ENCODE measurements at regions not wholly inside any gene's neighbourhood (a gene's known extent, or its start where the extent isn't known, plus 50 kb on each side); places are given as distances from the start of the nearest gene placed in this dataset.

- no peak for DNase-seq (ENCODE audit: low read depth in 2 of 2)
Observed at GRCh38 chrX:39852491-39852890, 245.3 kb downstream of the BCOR start.

GRCh38 chrX:39853417-39854030 is 244.2 kb downstream of the BCOR start:
- no peak for DNase-seq (ENCODE audit: low read depth in 2 of 2)

- peak; percentile 56 to 65 for DNase-seq (ENCODE audit: low read depth in 2 of 2)
Observed at GRCh38 chrX:39854772-39855747, 242.7 kb downstream of the BCOR start.

DNA sequence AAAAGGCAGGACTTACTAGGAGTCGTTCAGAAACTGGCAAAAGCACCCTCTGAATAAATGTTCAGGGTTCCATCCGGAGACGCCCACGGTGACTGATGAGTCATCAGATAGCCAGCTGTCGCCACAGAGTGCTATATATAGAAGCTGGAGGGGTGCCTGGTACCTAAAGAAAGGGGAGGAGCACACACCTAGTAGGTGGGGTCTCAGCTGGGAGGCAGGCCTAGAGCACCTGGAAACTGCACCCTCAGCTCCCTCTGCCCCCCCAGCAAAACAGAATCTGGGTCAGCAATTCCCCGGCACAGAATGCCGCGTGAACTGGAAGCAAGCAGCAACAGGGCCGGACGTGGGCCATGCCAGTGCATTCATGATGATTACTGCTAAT is 242.0 kb downstream of the BCOR start:
- DNase-seq (ENCODE audit: low read depth in 2 of 2) = peak; percentile 59 to 71

DNA sequence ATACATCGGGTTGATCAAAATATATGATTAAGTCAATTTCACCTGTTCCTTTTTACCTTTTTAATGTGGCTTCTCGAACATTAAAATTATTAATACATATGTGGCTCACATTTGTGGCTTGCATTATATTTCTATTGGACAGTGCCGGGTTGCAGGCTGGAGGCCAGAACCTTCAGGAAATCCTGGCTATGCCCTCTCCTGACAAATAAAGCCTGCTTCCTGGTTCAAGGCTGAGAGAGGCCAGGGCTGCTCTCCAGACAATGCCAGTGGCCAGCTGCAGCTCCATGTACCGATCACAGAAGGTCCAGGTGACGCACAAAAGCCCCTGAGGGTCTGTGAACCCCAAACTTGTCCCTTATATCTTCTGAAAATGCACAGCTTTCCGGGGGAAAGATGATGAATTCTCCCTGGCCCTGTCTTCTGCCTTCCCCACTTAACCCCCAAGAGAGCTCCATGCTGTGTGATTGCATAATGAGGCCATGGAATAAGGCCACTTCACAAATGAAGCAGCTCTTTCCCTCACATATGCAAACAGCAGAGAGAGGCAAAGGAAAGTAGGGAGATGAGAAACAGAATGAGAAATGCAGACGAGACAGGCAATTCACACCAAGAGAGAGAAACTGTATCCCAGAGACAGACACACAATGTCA is 241.2 kb downstream of the BCOR start:
- DNase-seq (ENCODE audit: low read depth in 2 of 2) = no peak

GRCh38 chrX:39857780-39858179 is 240.0 kb downstream of the BCOR start:
- no peak for DNase-seq (ENCODE audit: low read depth in 2 of 2)

- DNase-seq (ENCODE audit: low read depth in 2 of 2) = peak; percentile 72 to 76
Observed at GRCh38 chrX:39859991-39860861, 237.5 kb downstream of the BCOR start.

DNA sequence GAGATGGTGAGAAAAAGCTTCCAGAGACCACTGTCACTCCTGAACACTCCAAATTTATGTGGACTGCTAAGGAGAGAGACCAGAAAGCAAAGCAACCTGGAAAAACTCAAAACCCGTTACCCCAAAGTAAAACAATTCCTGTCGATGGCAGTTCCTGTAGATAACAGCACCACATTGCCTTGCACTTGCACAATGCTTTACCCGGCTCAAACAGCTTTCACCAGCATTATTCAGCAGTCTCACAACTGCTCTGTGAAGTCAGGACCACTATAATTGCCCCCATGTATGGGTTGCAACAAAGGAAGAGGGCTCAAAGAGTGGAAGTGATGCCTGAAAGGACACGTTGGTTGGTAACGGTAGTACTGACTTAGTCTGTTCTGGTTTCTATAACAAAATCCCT is 234.8 kb downstream of the BCOR start:
- DNase-seq (ENCODE audit: low read depth in 2 of 2) = no peak

DNA sequence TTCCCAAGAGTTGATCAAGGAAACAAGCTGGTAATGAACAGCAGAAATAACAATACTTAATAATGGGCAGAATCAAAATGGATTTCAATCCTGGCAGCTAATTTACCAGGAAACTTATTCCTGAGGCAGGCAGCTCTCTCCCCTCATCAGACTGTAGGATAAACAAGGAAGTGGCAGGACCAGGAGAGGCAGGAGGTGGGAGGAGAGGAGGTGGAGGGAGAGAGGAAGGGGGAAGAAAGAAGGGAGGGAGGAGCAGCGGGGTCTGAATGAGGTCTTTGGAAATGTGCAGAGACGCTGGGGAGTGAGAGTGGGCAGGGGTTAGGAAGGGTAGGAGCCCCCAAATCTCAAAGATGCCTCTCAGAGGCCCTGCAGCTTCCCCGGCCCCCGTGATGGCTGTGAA is 231.5 kb downstream of the BCOR start:
- DNase-seq (ENCODE audit: low read depth in 2 of 2) = no peak

DNA sequence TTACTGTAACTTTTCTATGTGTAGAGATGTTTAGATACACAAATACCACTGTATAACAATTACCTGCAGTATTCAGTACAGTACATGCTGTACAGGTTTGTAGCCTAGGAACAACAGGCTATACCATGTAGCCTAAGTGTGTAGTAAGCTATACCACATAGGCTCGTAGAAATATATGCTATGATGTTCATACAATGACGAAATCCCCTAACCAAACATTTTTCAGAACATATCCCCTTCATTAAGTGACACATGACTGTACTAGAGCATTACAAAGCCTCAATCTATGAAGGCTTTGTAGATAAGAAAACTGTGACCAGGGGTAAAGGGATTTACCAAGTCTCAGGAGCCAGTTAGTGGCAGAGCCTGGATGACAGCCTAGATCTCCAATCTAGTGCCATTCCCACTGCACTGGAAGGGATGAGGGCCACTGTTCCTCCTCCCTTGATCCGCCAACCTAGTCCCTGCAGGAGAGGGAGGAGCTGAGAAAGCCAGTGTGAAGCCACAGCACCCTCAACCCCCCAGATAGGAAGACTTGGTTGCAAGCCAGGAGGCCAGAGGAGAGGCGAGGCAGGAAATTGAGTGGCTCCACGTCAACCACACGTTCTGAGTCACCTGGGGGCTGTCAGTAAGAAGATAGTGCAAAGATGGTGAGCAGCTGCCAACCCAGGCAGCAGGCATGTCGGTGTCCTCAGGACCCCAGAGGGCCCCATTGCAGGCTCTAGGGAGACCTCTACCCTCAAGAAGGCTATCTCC is 227.7 kb downstream of the BCOR start:
- DNase-seq (ENCODE audit: low read depth in 2 of 2) = peak; percentile 59 to 61

DNA sequence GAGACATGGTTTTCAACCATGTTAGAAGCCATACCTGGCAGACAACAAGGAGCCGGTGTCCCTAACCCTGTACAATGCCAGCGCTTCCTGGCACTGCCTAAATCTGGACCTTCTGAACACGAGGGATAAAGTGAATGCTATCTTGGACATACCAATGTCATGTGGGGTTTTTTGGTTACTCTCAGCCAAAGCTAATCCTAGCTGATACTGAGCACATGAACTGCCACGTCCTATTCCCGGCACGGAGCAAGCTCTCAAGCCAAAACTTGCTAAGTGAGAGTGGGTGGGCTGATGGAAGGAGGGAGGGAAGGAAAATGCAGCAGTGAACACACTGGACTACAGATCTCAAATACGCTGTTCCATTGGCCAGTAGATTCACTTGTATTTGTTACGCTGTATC is 226.1 kb downstream of the BCOR start:
- DNase-seq (ENCODE audit: low read depth in 2 of 2) = no peak

DNA sequence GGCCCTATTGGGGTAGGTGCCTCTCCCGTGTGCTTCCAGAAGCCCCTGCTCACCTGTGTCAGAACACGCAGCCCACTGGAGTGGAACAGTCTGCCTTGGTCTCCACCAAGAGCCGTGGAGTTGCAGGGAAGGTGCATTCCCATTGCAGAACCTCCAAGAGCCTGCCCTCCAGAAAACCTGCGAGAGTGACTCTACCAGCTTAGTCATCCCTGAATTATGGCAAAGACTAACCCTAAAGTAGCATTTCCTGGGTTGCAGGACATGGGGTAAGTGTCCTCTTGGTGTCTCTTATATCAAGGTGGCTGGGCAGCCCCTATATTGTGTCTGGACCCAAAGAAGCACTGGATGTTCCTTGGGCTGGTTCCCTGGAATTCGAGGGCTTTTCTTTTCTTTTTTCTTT is 224.6 kb downstream of the BCOR start:
- no peak for DNase-seq (ENCODE audit: low read depth in 2 of 2)

- no peak for DNase-seq (ENCODE audit: low read depth in 2 of 2)
Observed at GRCh38 chrX:39874202-39874816, 223.4 kb downstream of the BCOR start.

GRCh38 chrX:39875834-39876628 is 221.7 kb downstream of the BCOR start:
- DNase-seq (ENCODE audit: low read depth in 2 of 2) = no peak

- no peak for DNase-seq (ENCODE audit: low read depth in 2 of 2)
Observed at GRCh38 chrX:39877905-39878304, 219.9 kb downstream of the BCOR start.

GRCh38 chrX:39883666-39884065 is 214.1 kb downstream of the BCOR start:
- peak; percentile 14 to 36 for DNase-seq (ENCODE audit: low read depth in 2 of 2)

DNA sequence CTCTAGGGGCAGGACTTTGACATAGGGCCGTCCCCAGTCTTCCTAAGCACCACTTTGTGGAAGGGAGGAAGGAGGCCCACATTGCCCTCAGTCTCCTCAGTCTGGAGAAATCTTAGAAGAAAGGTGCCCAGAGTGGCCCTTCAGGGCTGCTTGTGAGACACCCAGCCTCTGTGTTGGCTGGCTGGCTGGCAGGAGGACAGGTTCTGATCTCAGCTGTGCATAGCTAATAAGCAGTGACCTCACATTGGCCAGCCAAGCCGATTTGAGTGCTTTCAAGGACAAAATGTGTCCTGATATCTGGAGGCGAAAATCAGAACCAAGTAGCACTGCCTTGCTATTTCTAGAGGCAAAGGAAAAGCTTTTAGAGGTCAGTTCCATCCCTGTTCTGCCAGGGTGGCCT is 211.5 kb downstream of the BCOR start:
- no peak for DNase-seq (ENCODE audit: low read depth in 2 of 2)

- no peak for DNase-seq (ENCODE audit: low read depth in 2 of 2)
Observed at GRCh38 chrX:39888730-39889129, 209.0 kb downstream of the BCOR start.

DNA sequence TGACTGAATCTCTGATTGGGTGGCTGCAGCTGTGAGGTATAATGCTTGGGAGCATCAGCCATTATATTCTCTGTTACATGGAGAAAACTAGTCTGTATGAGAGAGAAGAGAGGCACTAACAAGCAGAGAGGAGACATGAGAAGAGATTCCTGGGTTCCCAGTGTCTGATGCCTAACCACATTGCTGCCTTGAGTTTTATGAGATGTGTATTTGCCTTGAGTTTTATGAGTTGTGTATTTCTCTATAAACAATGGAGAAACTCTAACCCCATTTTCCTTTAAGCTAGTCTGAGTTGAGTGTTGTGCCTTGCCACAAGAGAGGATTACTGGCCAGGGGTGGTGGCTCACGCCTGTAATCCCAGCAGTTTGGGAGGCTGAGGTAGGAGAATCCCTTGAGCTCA is 208.1 kb downstream of the BCOR start:
- no peak for DNase-seq (ENCODE audit: low read depth in 2 of 2)

DNA sequence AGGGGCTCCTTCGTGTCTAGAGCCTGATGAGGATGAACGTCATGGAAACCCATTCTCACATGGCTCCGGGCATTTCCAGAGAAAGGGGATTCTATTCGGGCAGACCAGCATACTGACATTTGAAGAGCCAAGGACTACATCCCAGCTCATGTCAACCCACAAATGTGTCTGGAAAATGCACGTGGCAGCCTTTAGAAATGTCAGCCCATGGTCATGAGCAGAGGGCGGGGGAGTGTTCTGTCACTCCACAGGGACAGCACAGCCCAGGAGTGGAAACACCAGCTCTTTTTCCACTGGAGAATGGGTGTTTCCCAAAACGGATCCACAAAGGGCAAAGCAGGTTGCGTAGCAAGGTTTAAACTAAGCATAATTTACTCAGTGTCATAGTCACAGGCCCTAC is 207.0 kb downstream of the BCOR start:
- DNase-seq (ENCODE audit: low read depth in 2 of 2) = no peak

Data from activated CD8-positive, alpha-beta memory T cell treated with anti-CD3 and anti-CD28 coated beads for 4 hours (primary cell).